DMS79 (cell line): ENCODE measurements at regions not wholly inside any gene's neighbourhood (a gene's known extent, or its start where the extent isn't known, plus 50 kb on each side); places are given as distances from the start of the nearest gene placed in this dataset.
"Not testable (repeated sequence)": the region's sequence is repeated elsewhere in the genome, so short reads cannot be mapped to it uniquely, and the experiment has no call there.

Experiments used
- DNase-seq: peaks from one replicate; lab custom pipeline; 2025; lab: John Stamatoyannopoulos, UW

DNA sequence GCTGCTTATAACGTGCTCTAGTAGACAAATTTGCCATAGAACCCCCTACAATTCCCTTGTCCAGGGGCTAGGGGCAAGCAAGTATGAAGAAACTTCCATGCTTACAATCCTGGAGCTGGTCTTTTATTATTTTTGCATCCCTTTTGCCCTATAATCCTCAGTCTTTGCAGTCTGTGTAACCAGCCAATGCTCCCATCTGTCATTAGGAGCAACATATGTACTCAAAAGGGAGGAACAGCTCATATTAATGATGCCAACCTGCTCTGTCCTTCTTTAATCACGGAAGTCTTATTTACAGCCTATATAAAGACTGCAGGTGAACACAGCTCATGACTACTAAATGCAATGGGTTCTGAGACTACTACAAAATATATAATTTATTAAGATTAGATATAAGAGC is 263.3 kb downstream of the ZIC1 start:
- no peak for DNase-seq

DNA sequence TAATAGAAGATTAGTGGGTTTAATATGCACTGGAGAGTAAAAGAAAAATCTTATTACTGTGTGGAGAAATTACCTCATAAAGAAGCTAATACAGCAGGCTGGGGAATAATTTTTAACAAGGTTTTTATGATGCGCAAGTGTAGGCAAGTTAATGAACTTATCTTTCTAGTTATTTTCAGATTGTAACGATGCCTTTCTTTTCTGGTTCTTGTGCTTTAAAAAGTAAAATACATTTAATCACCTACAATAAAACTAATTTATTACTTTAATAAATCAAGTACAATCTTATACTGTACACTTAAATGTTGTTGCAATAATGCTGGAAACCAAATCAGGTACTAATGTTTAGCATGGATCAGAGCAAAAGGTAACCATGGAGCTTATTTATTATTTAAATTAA is 266.6 kb downstream of the ZIC1 start:
- no peak for DNase-seq

GRCh38 chr3:147680837-147681483 is 271.8 kb downstream of the ZIC1 start:
- no peak for DNase-seq

DNA sequence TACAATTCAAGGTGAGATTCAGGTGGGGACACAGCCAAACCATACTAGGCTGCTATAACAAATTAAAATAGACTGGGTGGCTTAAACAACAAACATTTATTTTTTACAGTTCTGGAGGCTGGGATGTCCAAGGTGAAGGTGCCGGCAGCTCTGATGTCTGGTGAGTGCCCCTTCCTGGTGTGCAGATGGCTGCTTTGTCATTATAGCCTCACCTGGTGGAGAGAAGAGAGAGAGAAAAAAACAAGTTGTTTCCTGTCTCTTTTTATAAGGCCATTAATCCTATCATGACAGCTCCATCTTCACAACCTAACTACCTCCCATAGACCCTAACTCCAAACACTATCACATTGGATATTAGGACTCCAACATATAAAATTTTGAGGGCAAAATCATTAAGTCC is 279.7 kb downstream of the ZIC1 start:
- DNase-seq = no peak

DNA sequence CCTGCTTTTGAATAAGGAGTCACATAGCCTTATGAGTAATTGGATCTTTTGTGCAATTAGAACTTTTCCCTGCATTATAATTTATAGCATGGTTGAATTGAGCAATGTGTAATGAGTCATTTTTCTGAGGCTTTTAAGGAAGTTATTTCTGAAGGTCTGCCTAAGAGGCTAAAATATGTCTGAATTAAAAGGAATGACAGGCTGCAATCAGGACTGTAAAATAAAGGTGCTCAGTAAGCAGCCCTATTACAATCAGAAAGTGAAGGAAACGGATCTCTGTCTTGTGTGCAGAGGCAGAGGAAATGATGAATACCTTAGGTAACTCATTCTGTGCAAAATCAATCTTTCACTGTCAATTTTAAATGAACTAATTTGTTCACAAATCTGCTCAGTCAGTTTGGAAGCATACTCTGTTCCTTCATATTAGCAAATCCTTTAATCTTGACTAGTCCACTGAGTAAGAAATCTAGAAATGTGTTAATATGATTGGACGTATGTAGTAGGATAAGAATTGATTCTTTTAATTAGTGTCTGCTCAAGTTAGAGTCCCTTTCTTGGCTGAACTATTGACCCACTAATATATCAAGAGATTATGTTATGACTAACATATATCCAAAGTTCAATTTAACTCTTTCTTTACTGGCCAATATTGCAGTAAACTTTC is 290.1 kb downstream of the ZIC1 start:
- no peak for DNase-seq

DNA sequence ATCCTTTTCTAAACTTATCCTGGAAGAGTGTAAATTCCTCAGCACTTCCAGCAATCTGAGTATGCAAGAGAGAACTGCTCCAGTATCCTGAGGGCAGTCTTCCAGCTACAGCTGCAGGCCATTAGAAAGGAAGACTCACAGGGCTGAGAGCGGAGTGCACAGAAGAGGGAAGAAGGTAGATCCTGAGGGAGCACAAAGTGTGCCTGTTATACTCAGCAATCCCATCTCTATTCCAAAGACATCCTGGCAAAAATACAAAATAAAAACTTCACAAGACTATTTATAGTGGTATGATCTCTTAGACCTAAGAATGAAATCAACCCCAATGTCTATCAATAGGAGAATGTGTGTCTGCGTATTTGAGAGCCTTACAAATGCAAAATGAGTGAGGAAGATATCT is 292.0 kb downstream of the ZIC1 start:
- DNase-seq = no peak

DNA sequence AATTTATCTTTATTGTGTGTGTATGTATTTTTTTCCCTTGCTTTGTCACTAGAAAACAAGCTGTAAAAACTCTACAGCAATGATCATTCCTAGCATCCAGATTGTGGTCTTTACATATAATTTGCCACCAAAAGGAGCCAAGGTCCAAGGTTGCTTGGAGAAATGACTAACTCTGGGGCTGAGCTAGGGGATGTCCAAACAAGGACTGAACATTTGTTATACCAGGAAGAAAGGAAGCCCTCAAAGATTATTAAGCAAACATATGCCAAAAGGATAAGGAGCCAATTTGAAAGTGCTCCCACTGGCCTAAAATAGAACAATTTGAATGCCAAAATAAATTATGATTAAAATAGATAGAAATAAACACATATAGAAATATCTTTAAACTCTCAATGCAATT is 293.3 kb downstream of the ZIC1 start:
- DNase-seq = no peak

DNA sequence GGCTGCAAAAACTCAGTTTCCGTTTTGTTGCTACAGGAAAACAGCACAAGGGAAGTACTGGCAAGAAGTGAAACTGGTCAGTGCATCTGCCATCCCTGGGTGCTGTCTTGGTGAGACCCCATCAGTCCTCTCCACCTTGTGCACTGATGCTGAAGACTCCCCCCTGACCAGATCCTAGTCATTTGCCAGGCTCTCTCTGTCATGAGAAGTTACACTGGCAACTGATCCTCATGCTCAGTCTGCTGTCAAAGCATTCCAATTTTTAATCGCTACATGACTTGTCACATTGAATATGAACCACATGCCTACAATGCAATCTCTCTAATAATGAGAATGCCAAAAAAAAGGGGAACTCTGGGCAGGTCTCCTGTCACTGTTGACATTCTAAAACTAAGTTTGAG is 296.5 kb downstream of the ZIC1 start:
- no peak for DNase-seq

DNA sequence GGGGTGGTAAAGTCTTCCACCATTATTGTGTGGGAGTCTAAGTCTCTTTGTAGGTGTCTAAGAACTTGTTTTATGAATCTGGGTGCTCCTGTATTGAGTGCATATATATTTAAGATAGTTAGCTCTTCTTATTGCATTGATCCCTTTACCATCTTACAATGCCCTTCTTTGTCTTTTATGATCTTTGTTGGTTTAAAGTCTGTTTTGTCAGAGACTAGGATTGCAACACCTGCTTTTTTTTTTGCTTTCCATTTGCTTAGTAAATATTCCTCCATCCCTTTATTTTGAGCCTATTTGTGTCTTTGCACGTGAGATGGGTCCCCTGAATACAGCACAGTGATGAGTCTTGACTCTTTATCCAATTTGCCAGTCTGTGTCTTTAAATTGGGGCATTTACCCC is 301.6 kb downstream of the ZIC1 start:
- DNase-seq = not testable (repeated sequence)

- no peak for DNase-seq
Measured at GRCh38 chr3:147712357-147712756, 303.2 kb downstream of the ZIC1 start.

DNA sequence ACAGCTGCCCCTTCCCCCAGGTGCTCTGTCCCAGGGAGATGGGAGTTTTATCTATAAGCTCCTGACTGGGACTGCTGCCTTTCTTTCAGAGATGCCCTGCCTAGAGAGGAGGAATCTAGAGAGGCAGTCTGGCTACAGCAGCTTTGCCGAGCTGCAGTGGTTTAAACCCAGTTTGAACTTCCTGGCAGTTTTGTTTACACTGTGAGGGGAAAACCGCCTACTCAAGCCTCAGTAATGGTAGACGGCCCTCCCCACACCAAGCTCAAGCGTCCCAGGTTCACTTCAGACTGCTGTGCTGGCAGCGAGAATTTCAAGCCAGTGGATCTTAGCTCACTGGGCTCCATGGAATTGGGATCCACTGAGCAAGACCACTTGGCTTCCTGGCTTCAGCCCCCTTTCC is 303.6 kb downstream of the ZIC1 start:
- not testable (repeated sequence) for DNase-seq

- no peak for DNase-seq
Measured at GRCh38 chr3:147713234-147714133, 304.3 kb downstream of the ZIC1 start.

DNA sequence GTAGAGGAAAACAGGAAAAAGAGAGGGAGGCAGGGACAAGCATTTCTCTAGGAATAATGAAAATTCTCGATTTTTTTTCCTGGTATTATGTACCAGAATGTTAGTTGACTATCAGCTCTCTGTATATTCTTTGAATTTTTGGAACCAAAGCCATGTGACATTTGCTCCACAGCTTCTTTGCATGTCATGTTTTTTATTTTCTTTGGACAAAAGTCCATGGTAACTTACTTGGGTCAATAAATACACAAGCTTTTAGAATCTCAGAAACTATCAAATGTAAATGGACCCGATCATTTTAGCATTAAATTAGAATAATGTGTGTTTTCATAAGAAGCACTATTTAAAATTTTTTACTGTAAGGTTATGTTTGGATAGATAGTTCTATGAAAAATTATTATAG is 320.5 kb downstream of the ZIC1 start:
- no peak for DNase-seq

GRCh38 chr3:147730284-147730683 is 321.1 kb downstream of the ZIC1 start:
- DNase-seq = no peak

GRCh38 chr3:147733217-147733616 is 324.1 kb downstream of the ZIC1 start:
- DNase-seq = no peak

DNA sequence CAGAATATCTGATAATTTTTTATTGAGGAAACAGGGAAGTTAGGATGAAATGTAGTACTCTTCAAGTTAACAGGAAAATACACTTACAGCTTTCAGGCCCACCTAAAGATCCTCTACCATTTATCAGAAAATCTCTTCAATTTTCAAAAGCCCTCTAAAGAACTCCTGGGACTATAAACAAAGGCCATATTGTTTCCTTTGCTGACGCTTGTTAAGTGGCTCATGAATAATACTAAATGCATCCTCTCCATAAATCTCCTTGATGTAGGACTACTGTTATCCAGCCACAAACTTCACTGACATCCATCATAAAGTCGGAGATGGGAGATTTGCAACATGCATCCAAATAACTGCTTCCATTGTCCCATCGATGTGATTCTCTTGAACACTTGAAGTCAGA is 326.5 kb downstream of the ZIC1 start:
- DNase-seq = no peak

DNA sequence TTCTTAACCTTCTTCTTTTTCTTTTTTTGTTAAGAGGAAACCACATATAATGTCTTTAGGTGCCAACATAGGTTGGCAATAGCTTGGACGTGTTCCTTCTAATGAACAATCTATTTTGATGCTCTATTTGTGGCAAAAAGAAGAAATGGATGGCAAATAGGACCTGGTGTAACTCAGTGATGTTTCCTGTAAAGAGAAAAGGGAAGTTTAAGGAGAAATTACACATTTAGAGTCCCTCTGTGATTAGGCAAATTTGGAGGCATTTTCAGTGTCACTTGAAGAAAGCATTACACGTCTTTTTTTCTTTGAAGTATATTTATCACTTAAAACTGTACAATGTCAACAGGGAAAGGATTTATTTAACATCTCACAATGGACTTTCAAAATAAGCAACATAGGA is 327.1 kb downstream of the ZIC1 start:
- no peak for DNase-seq

DNA sequence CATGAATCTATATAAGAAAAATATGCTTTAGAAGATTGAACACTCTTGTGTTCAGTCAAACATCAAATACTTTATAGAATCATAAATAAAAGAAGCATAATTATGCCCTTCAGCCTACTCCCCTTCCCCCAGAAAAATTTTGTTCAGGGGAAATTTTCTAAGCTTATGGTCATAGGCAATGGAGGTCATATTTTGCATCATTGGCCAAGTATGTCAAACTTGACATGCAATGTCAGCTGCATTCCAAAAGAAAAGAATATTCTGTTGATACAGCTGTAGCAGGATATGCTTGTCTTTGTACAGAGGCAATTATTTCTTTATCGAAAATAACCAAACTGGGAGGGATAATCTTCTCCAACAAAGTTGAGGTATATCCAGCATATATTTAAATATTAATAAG is 328.2 kb downstream of the ZIC1 start:
- no peak for DNase-seq

GRCh38 chr3:147740928-147741327 is 331.8 kb downstream of the ZIC1 start:
- DNase-seq = no peak

- no peak for DNase-seq
Measured at GRCh38 chr3:147744967-147745366, 335.8 kb downstream of the ZIC1 start.

DNA sequence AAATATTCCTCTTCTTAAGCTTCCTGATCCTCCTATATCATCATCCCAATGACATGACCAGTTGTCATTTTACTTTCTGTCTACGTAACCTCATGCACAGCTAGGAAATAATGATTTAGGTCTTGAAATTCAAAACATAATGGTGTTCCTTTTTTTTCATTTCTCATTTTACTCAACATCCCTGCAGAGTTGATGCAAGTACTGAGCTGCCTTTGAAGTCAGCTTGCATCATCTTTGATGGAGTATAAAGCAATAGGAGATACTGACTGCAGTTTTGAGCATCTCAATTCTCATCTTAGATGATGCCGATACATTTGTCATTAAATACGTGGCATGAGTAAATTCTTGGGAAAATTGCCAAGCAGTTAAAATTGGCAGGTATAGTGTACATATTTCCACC is 346.1 kb downstream of the ZIC1 start:
- no peak for DNase-seq

- no peak for DNase-seq
Measured at GRCh38 chr3:147756476-147756875, 347.3 kb downstream of the ZIC1 start.

DNA sequence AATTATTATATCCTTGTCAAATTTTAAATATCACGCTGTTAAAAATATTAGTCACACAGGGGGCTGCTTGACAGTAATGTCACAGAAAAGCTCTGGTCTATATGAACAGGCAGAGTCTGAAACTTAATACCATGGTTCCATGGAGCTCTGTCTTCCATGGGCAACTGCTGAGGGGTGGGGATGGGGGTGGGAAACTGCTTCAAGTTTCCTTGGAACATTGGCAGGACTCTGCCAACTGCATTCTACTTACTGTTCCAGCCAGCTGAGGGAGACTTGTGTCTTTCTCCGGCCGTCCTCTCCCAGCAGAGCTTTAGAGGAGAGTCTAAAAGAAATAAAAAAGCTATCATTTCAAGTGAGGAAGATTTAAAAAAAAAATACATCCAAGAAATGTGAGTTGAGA is 348.7 kb downstream of the ZIC1 start:
- DNase-seq = no peak
